ENCODE measurements at regions not wholly inside any gene's neighbourhood (a gene's known extent, or its start where the extent isn't known, plus 50 kb on each side); places are given as distances from the start of the nearest gene placed in this dataset.

- TF ChIP-seq FOSL1 (IDR thresholded peaks at IDR 0.05; ENCODE audit: insufficient read depth, low read depth, low read length), result no peak
- TF ChIP-seq CTCF (IDR thresholded peaks at IDR 0.05; ENCODE audit: control extremely low read depth in 1 of 3, insufficient read depth in 1 of 3, low read depth in 1 of 3, low read length in 3 of 3), result no peak
- TF ChIP-seq POLR2AphosphoS5 (IDR thresholded peaks at IDR 0.05; ENCODE audit: low read depth, low read length), result no peak
- TF ChIP-seq ZNF274 (IDR thresholded peaks at IDR 0.05; ENCODE audit: borderline replicate concordance, extremely low read depth, low read length), result no peak
- no peak for TF ChIP-seq RBBP5 (IDR thresholded peaks at IDR 0.05; ENCODE audit: borderline replicate concordance, low read depth, low read length)
- TF ChIP-seq EZH2 (IDR thresholded peaks at IDR 0.05; ENCODE audit: low read depth, low read length, severe bottlenecking), result no peak
- no peak for TF ChIP-seq YY1 (IDR thresholded peaks at IDR 0.05; ENCODE audit: low read depth, low read length)
- no peak for TF ChIP-seq CHD2 (IDR thresholded peaks at IDR 0.05; ENCODE audit: low read length)
- no peak for TF ChIP-seq HDAC2 (IDR thresholded peaks at IDR 0.05; ENCODE audit: borderline replicate concordance in 1 of 2, low read depth in 2 of 2, low read length in 2 of 2)
- no peak for TF ChIP-seq CREB1 (IDR thresholded peaks at IDR 0.05)
- TF ChIP-seq HDAC6 (IDR thresholded peaks at IDR 0.05; ENCODE audit: low read depth, low read length), result no peak
- no peak for TF ChIP-seq CEBPB (IDR thresholded peaks at IDR 0.05; ENCODE audit: low read depth, low read length)
- no peak for TF ChIP-seq CBX5 (IDR thresholded peaks at IDR 0.05; ENCODE audit: low read depth, low read length)
- TF ChIP-seq RNF2 (IDR thresholded peaks at IDR 0.05; ENCODE audit: borderline replicate concordance, low read depth, low read length, missing control alignments, poor library complexity, severe bottlenecking), result no peak
Measured at GRCh38 chrX:84760560-84760959, 243.1 kb upstream of the APOOL start.

Data from H1 (cell line).